Ishikawa (cell line): ENCODE measurements at regions not wholly inside any gene's neighbourhood (a gene's known extent, or its start where the extent isn't known, plus 50 kb on each side); places are given as distances from the start of the nearest gene placed in this dataset.

ENCODE experiments used
- REST ChIP-seq: IDR thresholded peaks from 2 replicates; pipeline ENCODE4 v1.6.1; 2012; ENCODE audit warnings: low read depth, mild to moderate bottlenecking
- TAF1 ChIP-seq: IDR thresholded peaks from 2 replicates; pipeline ENCODE4 v1.6.1; 2012; ENCODE audit warnings: low read depth, mild to moderate bottlenecking
- ZBTB7A ChIP-seq: IDR thresholded peaks from 2 replicates; pipeline ENCODE4 v1.6.1; 2012; ENCODE audit warnings: low read depth
- TF ChIP-seq, protein P1 (sequence below): IDR thresholded peaks from 2 replicates; pipeline ENCODE4 v1.6.1; 2012

GRCh38 chr13:94956417-94957110, 244.2 kb upstream of the SOX21 start:
- TF ChIP-seq TAF1 = no peak
- no peak for TF ChIP-seq ZBTB7A
- no peak for TF ChIP-seq REST
- TF ChIP-seq, protein P1, sequence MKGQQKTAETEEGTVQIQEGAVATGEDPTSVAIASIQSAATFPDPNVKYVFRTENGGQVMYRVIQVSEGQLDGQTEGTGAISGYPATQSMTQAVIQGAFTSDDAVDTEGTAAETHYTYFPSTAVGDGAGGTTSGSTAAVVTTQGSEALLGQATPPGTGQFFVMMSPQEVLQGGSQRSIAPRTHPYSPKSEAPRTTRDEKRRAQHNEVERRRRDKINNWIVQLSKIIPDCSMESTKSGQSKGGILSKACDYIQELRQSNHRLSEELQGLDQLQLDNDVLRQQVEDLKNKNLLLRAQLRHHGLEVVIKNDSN = no peak
